Retinal pigment epithelial cell (primary cell): ENCODE measurements at regions not wholly inside any gene's neighbourhood (a gene's known extent, or its start where the extent isn't known, plus 50 kb on each side); places are given as distances from the start of the nearest gene placed in this dataset.
"Not testable (repeated sequence)": the region's sequence is repeated elsewhere in the genome, so short reads cannot be mapped to it uniquely, and the experiment has no call there.

Source experiments
- DNase-seq: peaks from one replicate; pipeline ENCODE4 v3.0.0-alpha.2; 2010; ENCODE audit warnings: low read depth
- H3K4me3 ChIP-seq: 2 replicates; pipeline ENCODE4 v1.5.1; 2011; ENCODE audit warnings: mild to moderate bottlenecking, low read length, control low read depth, moderate library complexity
- CTCF ChIP-seq: conservative IDR thresholded peaks from 2 replicates; pipeline ENCODE4 v1.5.1; 2011; ENCODE audit warnings: low read depth, low read length, control low read depth, inconsistent platforms

GRCh38 chr1:116185161-116185701 is 74.0 kb downstream of the MAB21L3 start:
- no peak overlapping the region for H3K4me3 ChIP-seq
- no peak for DNase-seq
- TF ChIP-seq CTCF: no peak

- no peak for TF ChIP-seq CTCF
- no peak for DNase-seq
- H3K4me3 ChIP-seq: no peak overlapping the region
Measured at GRCh38 chr1:116189481-116189880, 78.3 kb downstream of the MAB21L3 start.

- H3K4me3 ChIP-seq: no peak overlapping the region
- DNase-seq: no peak
- no peak for TF ChIP-seq CTCF
Measured at GRCh38 chr1:116191294-116191693, 80.1 kb downstream of the MAB21L3 start.

- no peak overlapping the region for H3K4me3 ChIP-seq
- DNase-seq: no peak
- TF ChIP-seq CTCF: no peak
Measured at GRCh38 chr1:116193768-116194167, 82.6 kb downstream of the MAB21L3 start.

- no peak overlapping the region for H3K4me3 ChIP-seq
- DNase-seq: no peak
- TF ChIP-seq CTCF: no peak
Measured at GRCh38 chr1:116194568-116194967, 83.4 kb downstream of the MAB21L3 start.

GRCh38 chr1:116195077-116195868 is 84.1 kb downstream of the MAB21L3 start:
- no peak for TF ChIP-seq CTCF
- H3K4me3 ChIP-seq: no peak overlapping the region
- no peak for DNase-seq

GRCh38 chr1:116200343-116200742 is 89.1 kb downstream of the MAB21L3 start:
- DNase-seq, H3K4me3 ChIP-seq: not testable (repeated sequence)
